Heart left ventricle (tissue), 16 donors: ENCODE measurements at regions not wholly inside any gene's neighbourhood (a gene's known extent, or its start where the extent isn't known, plus 50 kb on each side); places are given as distances from the start of the nearest gene placed in this dataset.

Experiments
- ATAC-seq, 4 donors: fragments of 200-7000 bp; cut with Tn5 transposase; one replicate each; pipeline ENCODE4 v1.9.1; 2020 to 2022; ENCODE audit warnings: moderate library complexity in 4 of 4, mild to moderate bottlenecking in 3 of 4, moderate number of reproducible peaks in 1 of 4
- DNase-seq, 5 donors: peaks; one replicate each; pipeline ENCODE4 v3.0.0-alpha.2; 2020
- H3K27ac ChIP-seq, 12 donors: fragments of 200-600 bp; sonication (generic) in 4 of 12; one replicate each; pipeline versions ENCODE4 v1.5.0 to v1.8.0; 2016 to 2022; ENCODE audit warnings: mild to moderate bottlenecking in 2 of 12
- H3K27me3 ChIP-seq, 9 donors: fragments of 200-600 bp; sonication (generic) in 2 of 9; one replicate each; pipeline versions ENCODE4 v1.5.1 to v1.8.0; 2016 to 2022; ENCODE audit warnings: mild to moderate bottlenecking in 3 of 9
- H3K36me3 ChIP-seq, 9 donors: fragments of 200-600 bp; sonication (generic) in 2 of 9; one replicate each; pipeline versions ENCODE4 v1.5.0 to v1.8.0; 2018 to 2022; ENCODE audit warnings: mild to moderate bottlenecking in 2 of 9
- H3K4me1 ChIP-seq, 12 donors: fragments of 200-600 bp; sonication (generic) in 4 of 12; one replicate each; pipeline versions ENCODE4 v1.5.0 to v1.8.0; 2016 to 2022; ENCODE audit warnings: mild to moderate bottlenecking in 3 of 12
- H3K4me3 ChIP-seq, 12 donors: fragments of 200-600 bp; sonication (generic) in 4 of 12; one replicate each; pipeline versions ENCODE4 v1.5.0 to v1.8.0; 2017 to 2022; ENCODE audit warnings: mild to moderate bottlenecking in 9 of 12, moderate library complexity in 4 of 12
- H3K9me3 ChIP-seq, 12 donors: fragments of 200-600 bp; sonication (generic) in 4 of 12; one replicate each; pipeline versions ENCODE4 v1.5.0 to v1.8.0; 2016 to 2022; ENCODE audit warnings: mild to moderate bottlenecking in 1 of 12
- POLR2A ChIP-seq, 2 donors: fragments of 450-650 bp; IDR thresholded peaks; one replicate each; pipeline ENCODE4 v1.6.1; 2017; ENCODE audit warnings: antibody characterized with exemption in 2 of 2, mild to moderate bottlenecking in 2 of 2, moderate library complexity in 2 of 2
- WGBS, 4 donors: extraction: QIAGEN DNeasy Blood & Tissue Kit in 2 of 4; methylation state at CpG; one replicate each; pipeline versions ENCODE4 v1.1.5 to v1.1.7; 2013 to 2018; 5-methylcytosine and 5-hydroxymethylcytosine counted together
- intact Hi-C, 10 donors: fragments of 100-400 bp; cut with DNase I; formaldehyde crosslinking; loops; one replicate each; pipeline versions ENCODE4 v1.11.1 to v1.14.2; 2022
- TF ChIP-seq, protein P1 (sequence below), 12 donors: fragments of 200-600 bp; sonication (generic) in 4 of 12; IDR thresholded peaks; one replicate each; pipeline versions ENCODE4 v1.5.0 to v1.8.0; 2018 to 2022; ENCODE audit warnings: antibody characterized with exemption in 12 of 12, mild to moderate bottlenecking in 5 of 12
- donor health status: ischemic (EF 13 %, LVEDD 7.1; RV severe dilation, severe dysfunction).
- donor health status: healthy with polysubstance abuse.
- donor health status: DM: no; HTN: yes; CAD: no.
- donor health status: DM: no; HTN: no; CAD: no.
- donor health status: ischemic (EF 25% LVEDD 6.9; RV normal size, moderate dysfunction).
- donor health status: ischemic (EF 25% LVEDD 5.7; RV mildly dilated, moderate dysfunction).
- donor health status: healthy.
- donor health status: DM: yes; HTN: yes; CAD: no.
- donor health status: ischemic (EF 35%, LVEDD 5.7; RV mildly dilated, moderate dysfunction).
- donor health status: nonischemic (EF 11% LVEDD 7.7; RV severe dilation, severe dysfunction).
- donor health status: DM: yes; HTN: yes; CAD: no.
- donor health status: PGD.
- donor health status: ischemic (EF 29% LVEDD 5.4; RV normal size, mild dysfunction).
- donor health status: nonischemic (EF 23%, LVEDD 6.1; RV moderate dilation, normal function).

DNA sequence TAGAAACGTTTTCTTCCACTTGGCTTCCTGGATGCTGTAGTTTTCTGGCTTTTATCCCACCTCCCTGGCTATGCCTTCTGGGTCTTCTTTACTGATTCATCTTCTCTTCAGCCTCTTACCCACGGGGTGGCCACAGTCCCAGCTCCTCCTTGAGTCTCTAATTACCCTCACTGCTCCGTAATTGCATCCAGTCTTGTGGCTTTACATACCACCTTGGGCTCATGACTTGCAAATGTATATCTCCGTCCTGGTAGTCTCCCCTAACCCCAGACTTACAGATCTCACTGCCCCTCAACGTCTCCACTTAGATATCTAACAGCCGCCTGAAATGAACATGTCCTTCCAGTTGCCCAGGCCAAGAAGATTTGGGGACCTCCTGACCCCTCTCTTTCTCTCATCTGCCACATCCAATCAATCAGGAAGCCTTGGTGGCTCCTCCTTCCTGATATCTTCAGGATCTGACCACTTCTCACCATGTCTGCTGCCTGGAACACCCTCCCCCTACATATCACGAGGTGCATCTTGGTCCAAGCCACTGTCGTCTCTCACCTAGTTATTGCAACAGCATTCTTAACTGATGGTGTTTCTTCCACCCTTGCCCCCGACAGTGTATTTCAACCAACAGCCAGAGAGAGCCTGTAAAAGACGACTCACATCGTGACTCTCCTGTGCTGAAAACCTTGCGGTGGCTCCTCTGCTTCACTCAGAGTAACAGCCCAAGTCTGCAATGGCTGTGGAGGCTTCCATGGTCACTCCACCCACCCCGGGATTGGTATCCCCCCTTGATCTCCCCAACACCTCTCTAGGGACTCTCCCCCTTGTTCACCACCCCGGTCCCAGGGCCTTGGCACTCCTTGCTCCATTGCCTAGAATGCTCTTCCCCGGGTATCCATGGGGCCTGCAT lies 219.0 kb upstream of the POU3F1 start:
- Histone ChIP-seq H3K4me3 (no peak overlapping the region), H3K27me3 (peaks cover 0 to 36% (median 8%) of the 10 kb centered on the region in 9 donors), H3K27ac (no peak overlapping the region), H3K36me3 (no peaks in the 10 kb centered on the region), H3K9me3 (no peaks in the 10 kb centered on the region), H3K4me1 (no peaks in the 10 kb centered on the region)
- 69 to 77% (median 70%) methylated on average over 15 of the region's 15 CpGs for WGBS, 4 donors
- no peak for DNase-seq
- no peak for ATAC-seq
- TF ChIP-seq POLR2A (IDR thresholded peaks at IDR 0.05), result no peak
- TF ChIP-seq, protein P1, sequence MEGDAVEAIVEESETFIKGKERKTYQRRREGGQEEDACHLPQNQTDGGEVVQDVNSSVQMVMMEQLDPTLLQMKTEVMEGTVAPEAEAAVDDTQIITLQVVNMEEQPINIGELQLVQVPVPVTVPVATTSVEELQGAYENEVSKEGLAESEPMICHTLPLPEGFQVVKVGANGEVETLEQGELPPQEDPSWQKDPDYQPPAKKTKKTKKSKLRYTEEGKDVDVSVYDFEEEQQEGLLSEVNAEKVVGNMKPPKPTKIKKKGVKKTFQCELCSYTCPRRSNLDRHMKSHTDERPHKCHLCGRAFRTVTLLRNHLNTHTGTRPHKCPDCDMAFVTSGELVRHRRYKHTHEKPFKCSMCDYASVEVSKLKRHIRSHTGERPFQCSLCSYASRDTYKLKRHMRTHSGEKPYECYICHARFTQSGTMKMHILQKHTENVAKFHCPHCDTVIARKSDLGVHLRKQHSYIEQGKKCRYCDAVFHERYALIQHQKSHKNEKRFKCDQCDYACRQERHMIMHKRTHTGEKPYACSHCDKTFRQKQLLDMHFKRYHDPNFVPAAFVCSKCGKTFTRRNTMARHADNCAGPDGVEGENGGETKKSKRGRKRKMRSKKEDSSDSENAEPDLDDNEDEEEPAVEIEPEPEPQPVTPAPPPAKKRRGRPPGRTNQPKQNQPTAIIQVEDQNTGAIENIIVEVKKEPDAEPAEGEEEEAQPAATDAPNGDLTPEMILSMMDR (IDR thresholded peaks at IDR 0.05), result no peak
- intact Hi-C loops, result no loop called here

GRCh38 chr1:38263438-38263837 lies 216.8 kb upstream of the POU3F1 start:
- Histone ChIP-seq H3K27ac (no peak overlapping the region), H3K36me3 (no peaks in the 10 kb centered on the region), H3K27me3 (peaks cover 0 to 31% (median 4%) of the 10 kb centered on the region in 9 donors), H3K4me3 (no peak overlapping the region), H3K9me3 (peaks cover 0 to 11% (median 0%) of the 10 kb centered on the region in 12 donors), H3K4me1 (no peaks in the 10 kb centered on the region)
- DNase-seq (no peak), ATAC-seq (no peak)
- intact Hi-C loops, result no loop called here
- 72 to 76% (median 75%) methylated on average over 4 of the region's 4 CpGs for WGBS, 4 donors
- TF ChIP-seq POLR2A (IDR thresholded peaks at IDR 0.05), result no peak
- TF ChIP-seq, protein P1 (IDR thresholded peaks at IDR 0.05), result no peak

DNA sequence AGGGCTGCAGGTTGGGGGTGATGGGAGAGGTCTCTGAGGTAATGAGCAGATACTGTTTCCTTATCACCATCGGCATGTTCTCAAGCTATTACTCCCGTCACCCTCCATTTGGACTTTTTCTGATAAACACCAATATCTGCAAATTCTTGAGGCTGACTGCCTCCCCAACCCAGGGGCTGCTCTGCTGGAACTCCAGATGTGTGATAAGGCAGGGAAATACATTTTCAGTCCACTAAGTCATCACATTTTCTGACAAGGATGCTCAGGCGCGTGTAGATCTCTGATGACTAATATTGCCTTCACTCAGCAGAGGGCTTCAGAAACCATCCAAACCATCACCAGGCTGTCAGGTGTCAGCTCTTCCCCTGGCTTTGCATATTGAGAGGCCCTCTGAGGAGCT lies 215.0 kb upstream of the POU3F1 start:
- Histone ChIP-seq H3K9me3 (peaks cover 0 to 11% (median 0%) of the 10 kb centered on the region in 12 donors), H3K27ac (no peak overlapping the region), H3K27me3 (peaks cover 0 to 37% (median 3%) of the 10 kb centered on the region in 9 donors), H3K36me3 (no peaks in the 10 kb centered on the region), H3K4me1 (no peaks in the 10 kb centered on the region), H3K4me3 (no peak overlapping the region)
- WGBS, 4 donors, result 40 to 46% (median 42%) methylated on average over 4 of the region's 4 CpGs
- DNase-seq, result no peak
- intact Hi-C loops, result no loop called here
- no peak for ATAC-seq
- TF ChIP-seq POLR2A (IDR thresholded peaks at IDR 0.05), result no peak
- TF ChIP-seq, protein P1 (IDR thresholded peaks at IDR 0.05), result no peak

DNA sequence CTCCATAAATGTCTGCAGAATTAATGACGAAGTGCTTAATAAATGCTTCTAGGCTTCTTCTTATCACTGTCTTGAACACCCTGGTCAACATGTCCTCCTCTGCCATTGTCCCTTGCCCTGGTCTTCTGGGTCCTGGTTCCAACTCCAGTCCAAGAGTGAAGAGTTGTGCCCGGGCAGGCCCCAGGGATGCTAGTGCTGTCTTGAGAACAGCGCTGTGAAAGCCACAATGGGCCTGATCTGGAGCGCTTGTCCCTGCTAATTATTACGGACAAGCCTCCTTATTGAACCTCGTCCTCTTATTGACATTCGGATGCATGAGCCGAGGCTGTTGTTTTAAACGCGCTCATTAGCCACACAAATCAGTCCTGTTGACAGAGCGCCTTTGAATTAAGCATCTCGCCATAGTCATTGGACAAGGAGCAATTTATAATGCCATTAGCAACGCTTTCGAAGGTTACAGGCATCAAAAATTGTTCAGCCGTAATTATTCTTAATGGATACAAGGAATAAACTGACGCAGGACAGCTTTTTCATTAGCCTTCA lies 211.6 kb upstream of the POU3F1 start:
- Histone ChIP-seq H3K4me1 (no peaks in the 10 kb centered on the region), H3K4me3 (no peak overlapping the region), H3K27me3 (peaks cover 0 to 26% (median 4%) of the 10 kb centered on the region in 9 donors), H3K27ac (no peak overlapping the region), H3K36me3 (no peaks in the 10 kb centered on the region), H3K9me3 (peaks cover 0 to 11% (median 0%) of the 10 kb centered on the region in 12 donors)
- intact Hi-C loops, result no loop called here
- 85 to 91% (median 91%) methylated on average over 16 of the region's 16 CpGs for WGBS, 4 donors
- no peak for TF ChIP-seq POLR2A (IDR thresholded peaks at IDR 0.05)
- TF ChIP-seq, protein P1 (IDR thresholded peaks at IDR 0.05), result no peak
- no peak for ATAC-seq
- DNase-seq, result no peak
